ENCODE measurements at regions not wholly inside any gene's neighbourhood (a gene's known extent, or its start where the extent isn't known, plus 50 kb on each side); places are given as distances from the start of the nearest gene placed in this dataset.

GRCh38 chr3:180138871-180139270, 102.1 kb upstream of the PEX5L start:
- WGBS, 5 donors: 56 to 78% (median 71%) methylated on average over 3 of the region's 3 CpGs
- Histone ChIP-seq H3K27me3 (replicated peaks in 1 of 7) (no peaks in the 10 kb centered on the region), H3K9me3 (peaks cover 0 to 9% (median 0%) of the 10 kb centered on the region in 8 donors), H3K4me3 (no peak overlapping the region), H3K4me1 (no peaks in the 10 kb centered on the region), H3K27ac (no peak overlapping the region), H3K36me3 (no peaks in the 10 kb centered on the region)
- TF ChIP-seq CTCF (IDR thresholded peaks at IDR 0.05 in 8 of 11, conservative IDR thresholded peaks at IDR 0.05 in 3 of 11): no peak
- intact Hi-C loops (cut with DNase I; ENCODE audit: low total_unique reads): no loop called here
- no peak for DNase-seq

- DNase-seq: no peak
- Histone ChIP-seq H3K9me3 (peaks cover 0 to 15% (median 0%) of the 10 kb centered on the region in 8 donors), H3K4me1 (no peaks in the 10 kb centered on the region), H3K36me3 (no peaks in the 10 kb centered on the region), H3K27ac (no peak overlapping the region), H3K27me3 (replicated peaks in 1 of 7) (no peaks in the 10 kb centered on the region), H3K4me3 (no peak overlapping the region)
- 87 to 95% (median 91%) methylated on average over 2 of the region's 2 CpGs for WGBS, 5 donors
- TF ChIP-seq POLR2A (IDR thresholded peaks at IDR 0.05): no peak
- no peak for TF ChIP-seq CTCF (IDR thresholded peaks at IDR 0.05 in 8 of 11, conservative IDR thresholded peaks at IDR 0.05 in 3 of 11)
- TF ChIP-seq POLR2AphosphoS5 (IDR thresholded peaks at IDR 0.05): no peak
- intact Hi-C loops (cut with DNase I; ENCODE audit: low total_unique reads): no loop called here
These were observed 105.3 kb upstream of the PEX5L start for GRCh38 chr3:180142041-180142440.

- Histone ChIP-seq H3K4me1 (no peaks in the 10 kb centered on the region), H3K27me3 (replicated peaks in 1 of 7) (no peaks in the 10 kb centered on the region), H3K4me3 (no peak overlapping the region), H3K9me3 (peaks cover 0 to 15% (median 0%) of the 10 kb centered on the region in 8 donors), H3K36me3 (no peaks in the 10 kb centered on the region), H3K27ac (no peak overlapping the region)
- TF ChIP-seq POLR2AphosphoS5 (IDR thresholded peaks at IDR 0.05): no peak
- TF ChIP-seq CTCF (IDR thresholded peaks at IDR 0.05 in 8 of 11, conservative IDR thresholded peaks at IDR 0.05 in 3 of 11): no peak
- TF ChIP-seq POLR2A (IDR thresholded peaks at IDR 0.05): no peak
- intact Hi-C loops (cut with DNase I; ENCODE audit: low total_unique reads): no loop called here
- 82 to 91% (median 88%) methylated on average over 4 of the region's 4 CpGs for WGBS, 5 donors
- no peak for DNase-seq
These were observed 105.7 kb upstream of the PEX5L start for GRCh38 chr3:180142472-180142871.

GRCh38 chr3:180161770-180162169, 125.0 kb upstream of the PEX5L start:
- TF ChIP-seq POLR2A (IDR thresholded peaks at IDR 0.05) (no peak), CTCF (IDR thresholded peaks at IDR 0.05 in 8 of 11, conservative IDR thresholded peaks at IDR 0.05 in 3 of 11) (no peak), POLR2AphosphoS5 (IDR thresholded peaks at IDR 0.05) (no peak)

More at GRCh38 chr3:180161770-180162169, 125.0 kb upstream of the PEX5L start:
- no peak overlapping the region for H3K4me3 ChIP-seq
- no peak for DNase-seq
- no peaks in the 10 kb centered on the region for H3K27me3 ChIP-seq (replicated peaks in 1 of 7)
- no peak overlapping the region for H3K27ac ChIP-seq
- no peaks in the 10 kb centered on the region for H3K4me1 ChIP-seq
- WGBS, 5 donors: 83 to 90% (median 85%) methylated on average over 9 of the region's 9 CpGs
- intact Hi-C loops (cut with DNase I; ENCODE audit: low total_unique reads): no loop called here
- H3K9me3 ChIP-seq: peaks cover 0 to 19% (median 0%) of the 10 kb centered on the region in 8 donors
- H3K36me3 ChIP-seq: no peaks in the 10 kb centered on the region
